ENCODE measurements at regions not wholly inside any gene's neighbourhood (a gene's known extent, or its start where the extent isn't known, plus 50 kb on each side); places are given as distances from the start of the nearest gene placed in this dataset.

GRCh38 chr18:33916200-33916599 is 308.5 kb downstream of the NOL4 start:
- TF ChIP-seq CTCF (IDR thresholded peaks at IDR 0.05) (peak; percentile 27), ZFX (IDR thresholded peaks at IDR 0.05; ENCODE audit: borderline replicate concordance) (no peak)
